Stimulated activated CD8-positive, alpha-beta memory T cell treated with anti-CD3 and anti-CD28 coated beads, Interleukin-4, amount 100 ng/mL, for 48 hours (primary cell): ENCODE measurements at regions not wholly inside any gene's neighbourhood (a gene's known extent, or its start where the extent isn't known, plus 50 kb on each side); places are given as distances from the start of the nearest gene placed in this dataset.

Experiments used
- DNase-seq: peaks from one replicate; pipeline ENCODE4 v3.0.0-alpha.2; 2020

- DNase-seq: no peak
Measured at GRCh38 chr22:27378311-27378800, 423.2 kb downstream of the MN1 start.

GRCh38 chr22:27378995-27379394 lies 422.6 kb downstream of the MN1 start:
- no peak for DNase-seq

GRCh38 chr22:27380855-27381254 lies 420.7 kb downstream of the MN1 start:
- DNase-seq: no peak

- DNase-seq: no peak
Measured at GRCh38 chr22:27381552-27381951, 420.0 kb downstream of the MN1 start.

- no peak for DNase-seq
Measured at GRCh38 chr22:27381960-27382742, 419.4 kb downstream of the MN1 start.

- DNase-seq: no peak
Measured at GRCh38 chr22:27382947-27383346, 418.6 kb downstream of the MN1 start.

- DNase-seq: no peak
Measured at GRCh38 chr22:27383896-27384295, 417.7 kb downstream of the MN1 start.

- DNase-seq: no peak
Measured at GRCh38 chr22:27385261-27385998, 416.1 kb downstream of the MN1 start.

GRCh38 chr22:27386186-27386585 lies 415.4 kb downstream of the MN1 start:
- DNase-seq: no peak

- no peak for DNase-seq
Measured at GRCh38 chr22:27387561-27387960, 414.0 kb downstream of the MN1 start.

- no peak for DNase-seq
Measured at GRCh38 chr22:27388090-27388600, 413.4 kb downstream of the MN1 start.

- no peak for DNase-seq
Measured at GRCh38 chr22:27389727-27390075, 411.9 kb downstream of the MN1 start.

- no peak for DNase-seq
Measured at GRCh38 chr22:27391092-27391770, 410.3 kb downstream of the MN1 start.

GRCh38 chr22:27393371-27393770 lies 408.2 kb downstream of the MN1 start:
- no peak for DNase-seq

- DNase-seq: no peak
Measured at GRCh38 chr22:27394806-27395404, 406.7 kb downstream of the MN1 start.

GRCh38 chr22:27397036-27397953 lies 404.3 kb downstream of the MN1 start:
- no peak for DNase-seq

- no peak for DNase-seq
Measured at GRCh38 chr22:27397954-27398342, 403.6 kb downstream of the MN1 start.

GRCh38 chr22:27399161-27399560 lies 402.4 kb downstream of the MN1 start:
- no peak for DNase-seq

GRCh38 chr22:27400811-27401210 lies 400.7 kb downstream of the MN1 start:
- no peak for DNase-seq

GRCh38 chr22:27401321-27401720 lies 400.2 kb downstream of the MN1 start:
- DNase-seq: no peak

GRCh38 chr22:27404441-27404840 lies 397.1 kb downstream of the MN1 start:
- no peak for DNase-seq
